SK-N-SH (cell line): ENCODE measurements at regions not wholly inside any gene's neighbourhood (a gene's known extent, or its start where the extent isn't known, plus 50 kb on each side); places are given as distances from the start of the nearest gene placed in this dataset.
A peak's percentile ranks its signal among the peaks of the same experiment; 100 is the strongest.

Experiments
- CTCF ChIA-PET: fragments of 300-600, 350-600 bp; formaldehyde crosslinking; extraction: SDS; loops from one replicate; lab custom pipeline; 2021; lab: Yijun Ruan, JAX
- POLR2A ChIA-PET: fragments of 350-600 bp; sonication (Branson Sonifier 250); formaldehyde crosslinking; extraction: SDS; loops from one replicate; lab custom pipeline; 2020; ENCODE audit warnings: antibody characterized with exemption, inconsistent platforms; lab: Yijun Ruan, JAX
- DNase-seq: peaks from one replicate; pipeline ENCODE4 v3.0.0; 2012
- H2AFZ ChIP-seq: fragments of 200-600 bp; sonication (generic); 2 replicates; pipeline ENCODE4 v1.8.1; 2016; ENCODE audit warnings: antibody characterized with exemption, mild to moderate bottlenecking, low read depth
- H3F3A ChIP-seq: fragments of 200-600 bp; sonication (generic); replicated peaks from 2 replicates; pipeline ENCODE3; 2016; ENCODE audit warnings: antibody characterized with exemption, mild to moderate bottlenecking; ENCODE audit not compliant: insufficient read depth
- H3K27ac ChIP-seq, 2 experiments: fragments of 200-500 bp in 1 of 2; fragments of 200-600 bp in 1 of 2; sonication (Bioruptor generic) in 1 of 2; sonication (generic), shearing (Covaris generic) in 1 of 2; 2 replicates each; pipeline versions ENCODE4 v1.5.1 to v1.6.1; 2014 to 2016; ENCODE audit warnings: low read depth in 2 of 2, inconsistent platforms in 1 of 2, low read length in 1 of 2, mild to moderate bottlenecking in 1 of 2, mixed read lengths in 1 of 2
- H3K27me3 ChIP-seq: fragments of 200-600 bp; sonication (generic), shearing (Covaris generic); 2 replicates; pipeline ENCODE4 v1.6.1; 2016; ENCODE audit warnings: mixed run types; ENCODE audit not compliant: insufficient read depth
- H3K36me3 ChIP-seq, 2 experiments: fragments of 200-500 bp in 1 of 2; fragments of 200-600 bp in 1 of 2; sonication (Bioruptor generic) in 1 of 2; sonication (generic) in 1 of 2; replicated peaks in 1 of 2; 2 replicates each; pipeline versions ENCODE3 to v1.5.1; 2014 to 2016; ENCODE audit warnings: low read length in 1 of 2, mild to moderate bottlenecking in 1 of 2; ENCODE audit not compliant: insufficient read depth in 2 of 2, control insufficient read depth in 1 of 2
- H3K4me1 ChIP-seq, 2 experiments: fragments of 200-500 bp in 1 of 2; fragments of 200-600 bp in 1 of 2; sonication (Bioruptor generic) in 1 of 2; sonication (generic), shearing (Covaris generic) in 1 of 2; 2 replicates each; pipeline versions ENCODE4 v1.5.1 to v1.6.1; 2014 to 2016; ENCODE audit warnings: low read depth in 1 of 2, low read length in 1 of 2, mixed run types in 1 of 2; ENCODE audit not compliant: insufficient read depth in 2 of 2, control insufficient read depth in 1 of 2
- H3K4me2 ChIP-seq: fragments of 200-600 bp; sonication (generic), shearing (Covaris generic); 2 replicates; pipeline ENCODE4 v1.6.1; 2017; ENCODE audit warnings: mixed run types
- H3K4me3 ChIP-seq, 2 experiments: fragments of 200-500 bp in 1 of 2; fragments of 200-600 bp in 1 of 2; sonication (Bioruptor generic) in 1 of 2; sonication (generic), shearing (Covaris generic) in 1 of 2; 2 replicates each; pipeline versions ENCODE4 v1.5.1 to v1.8.1; 2014 to 2016; ENCODE audit warnings: low read depth in 2 of 2, inconsistent platforms in 1 of 2, low read length in 1 of 2, mild to moderate bottlenecking in 1 of 2, mixed read lengths in 1 of 2, moderate library complexity in 1 of 2
- H3K79me2 ChIP-seq: fragments of 200-600 bp; sonication (generic); 2 replicates; pipeline ENCODE4 v1.8.1; 2017; ENCODE audit warnings: mild to moderate bottlenecking; ENCODE audit not compliant: insufficient read depth
- H3K9ac ChIP-seq: fragments of 200-600 bp; sonication (generic); 2 replicates; pipeline ENCODE4 v1.6.1; 2017; ENCODE audit warnings: mixed run types
- H3K9me2 ChIP-seq: fragments of 200-600 bp; sonication (generic); 2 replicates; pipeline ENCODE4 v1.6.1; 2017; ENCODE audit warnings: mixed run types
- H3K9me3 ChIP-seq: fragments of 200-600 bp; sonication (generic); 2 replicates; pipeline ENCODE4 v1.6.1; 2017; ENCODE audit warnings: mixed run types, mild to moderate bottlenecking, moderate library complexity
- H4K20me1 ChIP-seq: fragments of 200-600 bp; sonication (generic); 2 replicates; pipeline ENCODE4 v1.6.1; 2017; ENCODE audit warnings: mild to moderate bottlenecking, mixed run types; ENCODE audit not compliant: insufficient read depth
- ELF1 ChIP-seq: IDR thresholded peaks from 2 replicates; pipeline ENCODE4 v1.4.0; 2012
- EP300 ChIP-seq, 2 experiments: IDR thresholded peaks; 2 replicates each; pipeline versions ENCODE4 v1.4.0 to v1.6.1; 2012; ENCODE audit warnings: borderline replicate concordance in 1 of 2, low read depth in 1 of 2, low read length in 1 of 2
- FOSL2 ChIP-seq: IDR thresholded peaks from 2 replicates; pipeline ENCODE4 v1.4.0; 2012; ENCODE audit warnings: low read depth, mild to moderate bottlenecking, moderate library complexity, borderline replicate concordance
- FOXM1 ChIP-seq: IDR thresholded peaks from 2 replicates; pipeline ENCODE4 v1.4.0; 2012; ENCODE audit warnings: low read depth, mild to moderate bottlenecking
- GABPA ChIP-seq: IDR thresholded peaks from 2 replicates; pipeline ENCODE4 v1.4.0; 2012; ENCODE audit warnings: low read depth, mild to moderate bottlenecking
- GATA2 ChIP-seq: sonication (generic); formaldehyde crosslinking; IDR thresholded peaks from 2 replicates; pipeline ENCODE4 v1.5.0; 2020; ENCODE audit warnings: mild to moderate bottlenecking, missing genetic modification reagents
- IRF3 ChIP-seq: fragments of 150-350 bp; IDR thresholded peaks from 2 replicates; pipeline ENCODE4 v1.6.1; 2016; ENCODE audit warnings: mild to moderate bottlenecking, low read depth, low read length
- MAX ChIP-seq: IDR thresholded peaks from 2 replicates; pipeline ENCODE4 v1.4.0; 2012; ENCODE audit warnings: low read depth
- MXI1 ChIP-seq: IDR thresholded peaks from 2 replicates; pipeline ENCODE4 v1.6.1; 2012; ENCODE audit warnings: mild to moderate bottlenecking, low read depth, low read length, improper control_type of control experiment
- NFIC ChIP-seq: IDR thresholded peaks from 2 replicates; pipeline ENCODE4 v1.4.0; 2012; ENCODE audit warnings: borderline replicate concordance
- NRF1 ChIP-seq: IDR thresholded peaks from 2 replicates; pipeline ENCODE4 v1.6.1; 2012; ENCODE audit warnings: low read depth, mild to moderate bottlenecking, low read length
- POLR2AphosphoS5 ChIP-seq: IDR thresholded peaks from 2 replicates; pipeline ENCODE4 v1.6.1; 2012; ENCODE audit warnings: low read depth, low read length
- RAD21 ChIP-seq: IDR thresholded peaks from 2 replicates; pipeline ENCODE4 v1.6.1; 2012; ENCODE audit warnings: mild to moderate bottlenecking, low read length
- RCOR1 ChIP-seq: fragments of 150-350 bp; IDR thresholded peaks from 2 replicates; pipeline ENCODE4 v1.6.1; 2017; ENCODE audit warnings: antibody characterized with exemption, low read length
- RFX5 ChIP-seq: IDR thresholded peaks from 2 replicates; pipeline ENCODE4 v1.6.1; 2012; ENCODE audit warnings: mild to moderate bottlenecking, improper control_type of control experiment, low read length
- SIN3A ChIP-seq: IDR thresholded peaks from 2 replicates; pipeline ENCODE4 v1.6.1; 2012; ENCODE audit warnings: low read depth, mild to moderate bottlenecking, low read length, moderate library complexity, borderline replicate concordance
- SMC3 ChIP-seq: IDR thresholded peaks from 2 replicates; pipeline ENCODE4 v1.6.1; 2012; ENCODE audit warnings: low read depth, low read length, improper control_type of control experiment
- TEAD4 ChIP-seq: IDR thresholded peaks from 2 replicates; pipeline ENCODE4 v1.4.0; 2012; ENCODE audit warnings: mild to moderate bottlenecking, borderline replicate concordance; ENCODE audit not compliant: insufficient read depth
- USF1 ChIP-seq: IDR thresholded peaks from 2 replicates; pipeline ENCODE4 v1.4.0; 2012; ENCODE audit warnings: low read depth, borderline replicate concordance
- WGBS: methylation state at CpG from one replicate; pipeline ENCODE4 v1.1.6; 2017; ENCODE audit warnings: low lambda C conversion rate; 5-methylcytosine and 5-hydroxymethylcytosine counted together

GRCh38 chr9:135302329-135303279, 177.0 kb upstream of the PPP1R26 start:
- peaks cover 0 to 8% of the 10 kb centered on the region in 2 experiments; a peak in 1 of 4 replicates for H3K4me1 ChIP-seq
- H3K27ac ChIP-seq, result no peak overlapping the region
- no peak for TF ChIP-seq SIN3A
- TF ChIP-seq GATA2 (CRISPR knock-in tag), result no peak
- no peak for TF ChIP-seq MXI1
- no peak for TF ChIP-seq NFIC
- TF ChIP-seq IRF3, result no peak
- no peak for TF ChIP-seq SMC3
- TF ChIP-seq RFX5, result no peak
- TF ChIP-seq FOXM1, result no peak
- no peak for TF ChIP-seq GABPA
- TF ChIP-seq MAX, result no peak
- TF ChIP-seq RCOR1, result no peak
- no peak for TF ChIP-seq RAD21
- TF ChIP-seq TEAD4, result no peak
- TF ChIP-seq EP300 (IDR thresholded peaks at IDR 0.05; ENCODE audit: borderline replicate concordance in 1 of 2, low read depth in 1 of 2, low read length in 1 of 2), result no peak
- no peak for TF ChIP-seq FOSL2
- no peak for TF ChIP-seq POLR2AphosphoS5
- TF ChIP-seq NRF1, result no peak
- no peak for TF ChIP-seq ELF1
- TF ChIP-seq USF1, result no peak
- TF ChIP-seq, all 33 proteins: peak for 0
- H3K9me3 ChIP-seq, result no peaks in the 10 kb centered on the region
- no peak overlapping the region for H3K9ac ChIP-seq
- H3K9me2 ChIP-seq, result no peaks in the 10 kb centered on the region
- H3K4me2 ChIP-seq, result no peak overlapping the region
- ChIA-PET POLR2A (no interaction called here), CTCF (interaction anchor here (0.9 to 1.9 kb wide), 2 partner anchors 20 to 216 kb away, joined by 4 to 6 read pairs; no protein-coding TSS in a partner anchor)
- H3K27me3 ChIP-seq, result no peaks in the 10 kb centered on the region
- 57% methylated on average over 22 of the region's 28 CpGs for WGBS
- H3F3A ChIP-seq, result no peaks in the 10 kb centered on the region
- no peaks in the 10 kb centered on the region for H4K20me1 ChIP-seq
- H3K4me3 ChIP-seq, result no peak overlapping the region
- no peaks in the 10 kb centered on the region for H3K36me3 ChIP-seq
- H3K79me2 ChIP-seq, result no peaks in the 10 kb centered on the region
- DNase-seq, result peak; percentile 15
- no peak overlapping the region for H2AFZ ChIP-seq
